K562 (cell line): ENCODE measurements at regions not wholly inside any gene's neighbourhood (a gene's known extent, or its start where the extent isn't known, plus 50 kb on each side); places are given as distances from the start of the nearest gene placed in this dataset.

Experiments
- ATAC-seq: fragments of 200-7000 bp; cut with Tn5 transposase; 3 replicates; pipeline ENCODE4 v1.9.1; 2020; ENCODE audit warnings: moderate library complexity
- BruUV-seq: library from RNA; stranded (reverse); fragments of 400-500 nt; replicated peaks from 2 replicates; lab custom pipeline; 2021; lab: Mats Ljungman, UMichigan
- CTCF ChIA-PET: fragments of 300-600 bp; formaldehyde crosslinking; extraction: SDS; loops from one replicate; lab custom pipeline; 2021; ENCODE audit warnings: low intra/inter-chr PET ratio; lab: Yijun Ruan, JAX
- POLR2A ChIA-PET: fragments of 300-600, 350-650 bp; sonication (Branson Sonifier 250); formaldehyde crosslinking; extraction: SDS; loops from one replicate; lab custom pipeline; 2021; ENCODE audit warnings: antibody characterized with exemption, inconsistent platforms; lab: Yijun Ruan, JAX
- DNase-seq, 4 experiments: peaks; one replicate each; pipeline versions ENCODE4 v3.0.0 to v3.0.0-alpha.2; 2011 to 2018; ENCODE audit warnings: low spot score in 3 of 4, mixed read lengths in 3 of 4; ENCODE audit errors: extremely low read depth in 1 of 4
- FAIRE-seq: peaks from 2 replicates; lab custom pipeline; 2011; peaks lifted over from hg19 to GRCh38; lab: Jason Lieb, UNC
- H2AFZ ChIP-seq: 2 replicates; pipeline ENCODE4 v1.6.0; 2011; ENCODE audit warnings: low read depth, low read length, control low read depth, inconsistent platforms
- H3K27ac ChIP-seq: fragments of 200-600 bp; 3 replicates; pipeline ENCODE4 v1.8.0; 2011; ENCODE audit warnings: low read depth, mild to moderate bottlenecking, control low read depth, inconsistent platforms, low read length, moderate library complexity, mixed read lengths; ENCODE audit errors: extremely low read depth
- H3K27me3 ChIP-seq, 2 experiments: fragments of 300-600 bp in 1 of 2; 2 replicates in 1 of 2; 3 replicates in 1 of 2; pipeline versions ENCODE4 v1.6.0 to v1.8.0; 2011; ENCODE audit warnings: inconsistent platforms in 2 of 2, low read length in 2 of 2, mild to moderate bottlenecking in 1 of 2, mixed read lengths in 1 of 2, moderate library complexity in 1 of 2; ENCODE audit not compliant: control insufficient read depth in 2 of 2, insufficient read depth in 2 of 2
- H3K36me3 ChIP-seq: fragments of 300-600 bp; 3 replicates; pipeline ENCODE4 v1.8.0; 2011; ENCODE audit warnings: mild to moderate bottlenecking, low read length, inconsistent platforms; ENCODE audit not compliant: control insufficient read depth, insufficient read depth
- H3K4me1 ChIP-seq, 2 experiments: fragments of 200-600 bp in 1 of 2; replicated peaks in 1 of 2; 2 replicates in 1 of 2; 3 replicates in 1 of 2; pipeline versions ENCODE4 v1.5.1 to v1.8.0; 2011; ENCODE audit warnings: inconsistent platforms in 2 of 2, low read length in 2 of 2, mild to moderate bottlenecking in 1 of 2, mixed read lengths in 1 of 2, moderate library complexity in 1 of 2; ENCODE audit not compliant: control insufficient read depth in 2 of 2, insufficient read depth in 2 of 2
- H3K4me2 ChIP-seq: 2 replicates; pipeline ENCODE4 v1.6.1; 2011; ENCODE audit warnings: low read length, control low read depth, inconsistent platforms, mixed read lengths; ENCODE audit not compliant: insufficient read depth
- H3K4me3 ChIP-seq: fragments of 200-600 bp; sonication (generic), shearing (Covaris generic); 2 replicates; pipeline ENCODE4 v1.5.1; 2016; ENCODE audit warnings: control low read depth, inconsistent platforms
- H3K79me2 ChIP-seq: fragments of 200-600 bp; 3 replicates; pipeline ENCODE4 v1.8.0; 2011; ENCODE audit warnings: low read length, inconsistent platforms; ENCODE audit not compliant: control insufficient read depth, insufficient read depth
- H3K9ac ChIP-seq, 2 experiments: 2 replicates each; pipeline versions ENCODE4 v1.6.0 to v1.6.1; 2011; ENCODE audit warnings: low read depth in 2 of 2, low read length in 2 of 2, control low read depth in 1 of 2, inconsistent platforms in 1 of 2, mild to moderate bottlenecking in 1 of 2, mixed read lengths in 1 of 2; ENCODE audit not compliant: insufficient read depth in 1 of 2
- H3K9me1 ChIP-seq: one replicate; pipeline ENCODE4 v1.6.0; 2011; ENCODE audit warnings: inconsistent platforms, mild to moderate bottlenecking, low read length, moderate library complexity; ENCODE audit not compliant: control insufficient read depth, insufficient read depth
- H3K9me3 ChIP-seq: replicated peaks from 2 replicates; pipeline ENCODE4 v1.5.1; 2011; ENCODE audit warnings: low read depth, low read length, inconsistent platforms; ENCODE audit not compliant: control insufficient read depth, insufficient read depth
- H4K20me1 ChIP-seq: replicated peaks from 2 replicates; pipeline ENCODE4 v1.6.1; 2011; ENCODE audit warnings: low read length, inconsistent platforms, mixed read lengths; ENCODE audit not compliant: control insufficient read depth, insufficient read depth
- ASH1L ChIP-seq: fragments of 450-650 bp; IDR thresholded peaks from 2 replicates; pipeline ENCODE4 v1.6.1; 2018; ENCODE audit warnings: borderline replicate concordance, mild to moderate bottlenecking, low read depth; ENCODE audit not compliant: partially characterized antibody
- HMG20A ChIP-seq: fragments of 450-650 bp; formaldehyde crosslinking; conservative IDR thresholded peaks from 2 replicates; pipeline ENCODE4 v1.4.0; 2020; ENCODE audit warnings: mild to moderate bottlenecking, mixed read lengths
- HSF4 ChIP-seq: fragments of 250-450 bp; sonication (Bioruptor Pico); IDR thresholded peaks from 2 replicates; pipeline ENCODE4 v2.1.2; 2022; ENCODE audit warnings: mild to moderate bottlenecking, moderate library complexity, borderline replicate concordance
- MEF2D ChIP-seq: conservative IDR thresholded peaks from 2 replicates; pipeline ENCODE4 v1.6.1; 2016; ENCODE audit warnings: low read depth, missing genetic modification characterization, missing compliant biosample characterization
- PHB ChIP-seq: fragments of 250-450 bp; sonication (Bioruptor Pico); IDR thresholded peaks from 2 replicates; pipeline ENCODE4 v1.5.0; 2021
- RBM14 ChIP-seq: fragments of 200-400 bp; formaldehyde crosslinking; IDR thresholded peaks from 2 replicates; pipeline ENCODE4 v1.6.1; 2018; ENCODE audit warnings: low read depth, mild to moderate bottlenecking, low read length, moderate library complexity, borderline replicate concordance; ENCODE audit not compliant: insufficient read depth
- RBM25 ChIP-seq: fragments of 200-400 bp; formaldehyde crosslinking; IDR thresholded peaks from 2 replicates; pipeline ENCODE4 v1.6.1; 2018; ENCODE audit warnings: low read length, low read depth, moderate library complexity; ENCODE audit not compliant: severe bottlenecking
- TSC22D4 ChIP-seq: fragments of 450-650 bp; IDR thresholded peaks from 2 replicates; pipeline ENCODE4 v1.6.1; 2016; ENCODE audit warnings: missing genetic modification characterization, missing biosample characterization, control low read depth
- ZFP1 ChIP-seq: fragments of 450-650 bp; formaldehyde crosslinking; IDR thresholded peaks from 2 replicates; pipeline ENCODE4 v1.4.0; 2020; ENCODE audit warnings: mild to moderate bottlenecking, mixed read lengths
- ZNF584 ChIP-seq: fragments of 200-800 bp; sonication (Bioruptor generic); IDR thresholded peaks from 2 replicates; pipeline ENCODE4 v1.6.1; 2016; ENCODE audit warnings: low read depth, mild to moderate bottlenecking, missing genetic modification characterization, missing compliant biosample characterization
- WGBS: fragments of 100-300 bp; shearing (Covaris generic); methylation state at CpG from one replicate; pipeline ENCODE4 v1.1.6; 2016; ENCODE audit warnings: low coverage, mixed read lengths; ENCODE audit not compliant: insufficient coverage; ENCODE audit errors: missing lambda C conversion rate; 5-methylcytosine and 5-hydroxymethylcytosine counted together
- in situ Hi-C: fragments of 300-500 bp; cut with MboI; formaldehyde crosslinking; loops from 4 replicates; pipeline ENCODE4 v1.15.0; 2018; ENCODE audit warnings: inconsistent platforms, mixed read lengths
- intact Hi-C: fragments of 100-400 bp; cut with micrococcal nuclease; formaldehyde crosslinking; loops from 2 replicates; pipeline ENCODE4 v1.14.2; 2022
- TF ChIP-seq, protein P1 (sequence below): fragments of 450-650 bp; conservative IDR thresholded peaks from 2 replicates; pipeline ENCODE4 v1.6.1; 2016; ENCODE audit warnings: missing genetic modification characterization, low read depth, mild to moderate bottlenecking, control low read depth, missing compliant biosample characterization
- TF ChIP-seq, protein P2 (sequence below): fragments of 450-650 bp; IDR thresholded peaks from 2 replicates; pipeline ENCODE4 v1.6.1; 2016; ENCODE audit warnings: missing biosample characterization, missing genetic modification characterization
- TF ChIP-seq, protein P3 (sequence below): fragments of 450-650 bp; IDR thresholded peaks from 2 replicates; pipeline ENCODE4 v1.6.1; 2017; ENCODE audit warnings: mild to moderate bottlenecking, moderate library complexity
- TF ChIP-seq, protein P4 (sequence below), 2 experiments: fragments of 450-650 bp in 1 of 2; IDR thresholded peaks; 2 replicates each; pipeline ENCODE4 v1.6.1; 2011 to 2017; ENCODE audit warnings: low read depth in 2 of 2, antibody characterized with exemption in 1 of 2, borderline replicate concordance in 1 of 2, low read length in 1 of 2, mild to moderate bottlenecking in 1 of 2, mixed read lengths in 1 of 2; ENCODE audit not compliant: control insufficient read depth in 1 of 2

DNA sequence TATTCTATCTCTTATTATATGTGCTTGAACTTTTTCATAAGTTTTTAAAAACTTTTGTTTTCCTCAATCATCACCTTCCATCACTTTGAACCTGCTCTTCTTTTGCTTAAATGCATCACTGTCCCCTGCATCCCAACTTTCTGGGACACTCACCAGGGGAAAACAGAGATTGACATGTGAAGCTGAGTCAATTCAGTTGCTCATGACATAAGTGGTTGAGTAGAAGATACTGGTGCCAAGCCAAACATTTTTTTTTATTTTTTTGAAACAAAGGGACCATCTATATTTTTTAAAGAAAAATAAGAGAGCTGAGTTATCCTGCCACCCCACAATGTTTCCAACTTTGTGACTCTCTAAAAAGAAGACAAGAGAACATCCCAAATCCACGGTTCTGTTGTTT is 61.8 kb upstream of the AHR start:
- FAIRE-seq (no peak), ATAC-seq (no peak), DNase-seq (no peak)
- POLR2A ChIA-PET: no interaction called here
- H4K20me1 ChIP-seq: no peaks in the 10 kb centered on the region
- in situ Hi-C loops (no loop called here), intact Hi-C loops (no loop called here)
- no TSS peak for BruUV-seq
- no peaks in the 10 kb centered on the region for H3K36me3 ChIP-seq
- no peaks in the 10 kb centered on the region for H3K27me3 ChIP-seq
- H3K9me3 ChIP-seq: no peaks in the 10 kb centered on the region
- 0% methylated on average over 1 of the region's 1 CpG for WGBS
- H3K27ac ChIP-seq: no peak overlapping the region
- H3K4me3 ChIP-seq: no peak overlapping the region
- no peak overlapping the region for H3K4me2 ChIP-seq
- no peaks in the 10 kb centered on the region for H3K79me2 ChIP-seq
- H3K4me1 ChIP-seq: no peaks in the 10 kb centered on the region; a peak in 1 of 5 replicates
- H3K9ac ChIP-seq: no peak overlapping the region
- H3K9me1 ChIP-seq: no peaks in the 10 kb centered on the region
- CTCF ChIA-PET: no interaction called here
- TF ChIP-seq ZFP1 (CRISPR knock-in tag) (no peak), HSF4 (CRISPR knock-in tag) (no peak), HMG20A (CRISPR knock-in tag) (no peak), ASH1L (no peak), TSC22D4 (tag) (no peak), RBM25 (no peak), RBM14 (no peak), ZNF584 (no peak), MEF2D (no peak), PHB (CRISPR knock-in tag) (no peak)
- TF ChIP-seq, protein P1, sequence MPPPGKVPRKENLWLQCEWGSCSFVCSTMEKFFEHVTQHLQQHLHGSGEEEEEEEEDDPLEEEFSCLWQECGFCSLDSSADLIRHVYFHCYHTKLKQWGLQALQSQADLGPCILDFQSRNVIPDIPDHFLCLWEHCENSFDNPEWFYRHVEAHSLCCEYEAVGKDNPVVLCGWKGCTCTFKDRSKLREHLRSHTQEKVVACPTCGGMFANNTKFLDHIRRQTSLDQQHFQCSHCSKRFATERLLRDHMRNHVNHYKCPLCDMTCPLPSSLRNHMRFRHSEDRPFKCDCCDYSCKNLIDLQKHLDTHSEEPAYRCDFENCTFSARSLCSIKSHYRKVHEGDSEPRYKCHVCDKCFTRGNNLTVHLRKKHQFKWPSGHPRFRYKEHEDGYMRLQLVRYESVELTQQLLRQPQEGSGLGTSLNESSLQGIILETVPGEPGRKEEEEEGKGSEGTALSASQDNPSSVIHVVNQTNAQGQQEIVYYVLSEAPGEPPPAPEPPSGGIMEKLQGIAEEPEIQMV (tag): no peak
- TF ChIP-seq, protein P2, sequence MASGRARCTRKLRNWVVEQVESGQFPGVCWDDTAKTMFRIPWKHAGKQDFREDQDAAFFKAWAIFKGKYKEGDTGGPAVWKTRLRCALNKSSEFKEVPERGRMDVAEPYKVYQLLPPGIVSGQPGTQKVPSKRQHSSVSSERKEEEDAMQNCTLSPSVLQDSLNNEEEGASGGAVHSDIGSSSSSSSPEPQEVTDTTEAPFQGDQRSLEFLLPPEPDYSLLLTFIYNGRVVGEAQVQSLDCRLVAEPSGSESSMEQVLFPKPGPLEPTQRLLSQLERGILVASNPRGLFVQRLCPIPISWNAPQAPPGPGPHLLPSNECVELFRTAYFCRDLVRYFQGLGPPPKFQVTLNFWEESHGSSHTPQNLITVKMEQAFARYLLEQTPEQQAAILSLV (tag): no peak
- TF ChIP-seq, protein P3, sequence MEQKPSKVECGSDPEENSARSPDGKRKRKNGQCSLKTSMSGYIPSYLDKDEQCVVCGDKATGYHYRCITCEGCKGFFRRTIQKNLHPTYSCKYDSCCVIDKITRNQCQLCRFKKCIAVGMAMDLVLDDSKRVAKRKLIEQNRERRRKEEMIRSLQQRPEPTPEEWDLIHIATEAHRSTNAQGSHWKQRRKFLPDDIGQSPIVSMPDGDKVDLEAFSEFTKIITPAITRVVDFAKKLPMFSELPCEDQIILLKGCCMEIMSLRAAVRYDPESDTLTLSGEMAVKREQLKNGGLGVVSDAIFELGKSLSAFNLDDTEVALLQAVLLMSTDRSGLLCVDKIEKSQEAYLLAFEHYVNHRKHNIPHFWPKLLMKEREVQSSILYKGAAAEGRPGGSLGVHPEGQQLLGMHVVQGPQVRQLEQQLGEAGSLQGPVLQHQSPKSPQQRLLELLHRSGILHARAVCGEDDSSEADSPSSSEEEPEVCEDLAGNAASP: no peak
- TF ChIP-seq, protein P4, sequence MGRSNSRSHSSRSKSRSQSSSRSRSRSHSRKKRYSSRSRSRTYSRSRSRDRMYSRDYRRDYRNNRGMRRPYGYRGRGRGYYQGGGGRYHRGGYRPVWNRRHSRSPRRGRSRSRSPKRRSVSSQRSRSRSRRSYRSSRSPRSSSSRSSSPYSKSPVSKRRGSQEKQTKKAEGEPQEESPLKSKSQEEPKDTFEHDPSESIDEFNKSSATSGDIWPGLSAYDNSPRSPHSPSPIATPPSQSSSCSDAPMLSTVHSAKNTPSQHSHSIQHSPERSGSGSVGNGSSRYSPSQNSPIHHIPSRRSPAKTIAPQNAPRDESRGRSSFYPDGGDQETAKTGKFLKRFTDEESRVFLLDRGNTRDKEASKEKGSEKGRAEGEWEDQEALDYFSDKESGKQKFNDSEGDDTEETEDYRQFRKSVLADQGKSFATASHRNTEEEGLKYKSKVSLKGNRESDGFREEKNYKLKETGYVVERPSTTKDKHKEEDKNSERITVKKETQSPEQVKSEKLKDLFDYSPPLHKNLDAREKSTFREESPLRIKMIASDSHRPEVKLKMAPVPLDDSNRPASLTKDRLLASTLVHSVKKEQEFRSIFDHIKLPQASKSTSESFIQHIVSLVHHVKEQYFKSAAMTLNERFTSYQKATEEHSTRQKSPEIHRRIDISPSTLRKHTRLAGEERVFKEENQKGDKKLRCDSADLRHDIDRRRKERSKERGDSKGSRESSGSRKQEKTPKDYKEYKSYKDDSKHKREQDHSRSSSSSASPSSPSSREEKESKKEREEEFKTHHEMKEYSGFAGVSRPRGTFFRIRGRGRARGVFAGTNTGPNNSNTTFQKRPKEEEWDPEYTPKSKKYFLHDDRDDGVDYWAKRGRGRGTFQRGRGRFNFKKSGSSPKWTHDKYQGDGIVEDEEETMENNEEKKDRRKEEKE (IDR thresholded peaks at IDR 0.05; ENCODE audit: borderline replicate concordance in 1 of 2, control insufficient read depth in 1 of 2, low read depth in 2 of 2, low read length in 1 of 2): no peak
- H2AFZ ChIP-seq: no peak overlapping the region
